Keratinocyte (primary cell): ENCODE measurements at regions not wholly inside any gene's neighbourhood (a gene's known extent, or its start where the extent isn't known, plus 50 kb on each side); places are given as distances from the start of the nearest gene placed in this dataset.
"Not testable (repeated sequence)": the region's sequence is repeated elsewhere in the genome, so short reads cannot be mapped to it uniquely, and the experiment has no call there.

ENCODE experiments used
- DNase-seq: peaks from one replicate; pipeline ENCODE4 v3.0.0-alpha.2; 2011; ENCODE audit warnings: low read depth, missing footprints, low spot score
- FAIRE-seq: peaks from 2 replicates; lab custom pipeline; 2011; peaks lifted over from hg19 to GRCh38; lab: Jason Lieb, UNC
- H2AFZ ChIP-seq: 2 replicates; pipeline ENCODE4 v1.6.0; 2012; ENCODE audit warnings: low read length, control low read depth, inconsistent platforms; ENCODE audit not compliant: control insufficient read depth
- H3K27ac ChIP-seq: 2 replicates; pipeline ENCODE4 v1.5.1; 2011; ENCODE audit warnings: low read length; ENCODE audit not compliant: control insufficient read depth, insufficient read depth
- H3K27me3 ChIP-seq: 3 replicates; pipeline ENCODE4 v1.6.0; 2011; ENCODE audit warnings: low read length; ENCODE audit not compliant: control insufficient read depth, insufficient read depth; ENCODE audit errors: extremely low read depth
- H3K36me3 ChIP-seq, 2 experiments: 2 replicates in 1 of 2; 3 replicates in 1 of 2; pipeline ENCODE4 v1.5.1; 2011; ENCODE audit warnings: low read length in 2 of 2, mild to moderate bottlenecking in 1 of 2; ENCODE audit not compliant: control insufficient read depth in 2 of 2, insufficient read depth in 2 of 2; ENCODE audit errors: extremely low read depth in 1 of 2
- H3K4me1 ChIP-seq: 3 replicates; pipeline ENCODE4 v1.5.1; 2011; ENCODE audit warnings: low read length; ENCODE audit not compliant: control insufficient read depth, insufficient read depth; ENCODE audit errors: extremely low read depth
- H3K4me2 ChIP-seq: 3 replicates; pipeline ENCODE4 v1.6.0; 2011; ENCODE audit warnings: low read depth, low read length; ENCODE audit not compliant: control insufficient read depth, insufficient read depth; ENCODE audit errors: extremely low read depth
- H3K4me3 ChIP-seq, 3 experiments: fragments of 200-600 bp in 1 of 3; sonication (generic) in 1 of 3; 2 replicates in 2 of 3; 3 replicates in 1 of 3; pipeline ENCODE4 v1.5.1; 2011 to 2016; ENCODE audit warnings: low read length in 3 of 3, mild to moderate bottlenecking in 3 of 3, control low read depth in 2 of 3, inconsistent platforms in 1 of 3, low read depth in 1 of 3, mixed read lengths in 1 of 3, mixed run types in 1 of 3, moderate library complexity in 1 of 3; ENCODE audit not compliant: control insufficient read depth in 2 of 3, insufficient read depth in 2 of 3; ENCODE audit errors: extremely low read depth in 1 of 3
- H3K79me2 ChIP-seq: 2 replicates; pipeline ENCODE4 v1.6.0; 2012; ENCODE audit warnings: low read length; ENCODE audit not compliant: control insufficient read depth, insufficient read depth
- H3K9ac ChIP-seq: 3 replicates; pipeline ENCODE4 v1.6.0; 2011; ENCODE audit warnings: low read length; ENCODE audit not compliant: control insufficient read depth, insufficient read depth; ENCODE audit errors: extremely low read depth
- H3K9me1 ChIP-seq: 3 replicates; pipeline ENCODE4 v1.6.0; 2011; ENCODE audit warnings: low read length; ENCODE audit not compliant: control insufficient read depth, insufficient read depth; ENCODE audit errors: extremely low read depth
- H3K9me3 ChIP-seq: 2 replicates; pipeline ENCODE4 v1.5.1; 2012; ENCODE audit warnings: low read depth, low read length; ENCODE audit not compliant: control insufficient read depth
- H4K20me1 ChIP-seq: 3 replicates; pipeline ENCODE4 v1.6.0; 2011; ENCODE audit warnings: low read length; ENCODE audit not compliant: control insufficient read depth, insufficient read depth; ENCODE audit errors: extremely low read depth
- dilution Hi-C: fragments of 300-500 bp; cut with MboI; formaldehyde crosslinking; loops from one replicate; pipeline ENCODE4 v1.7.0; 2020; ENCODE audit warnings: low sequenced_read_pairs; ENCODE audit not compliant: extremely low pct_ligation_motif_present

GRCh38 chr4:9539939-9540520 lies 95.8 kb downstream of the DEFB131A start:
- DNase-seq, H3K4me2 ChIP-seq, H2AFZ ChIP-seq, H3K36me3 ChIP-seq, H3K9me1 ChIP-seq, H3K27ac ChIP-seq, H3K4me3 ChIP-seq, H3K27me3 ChIP-seq, FAIRE-seq, H3K9me3 ChIP-seq, H4K20me1 ChIP-seq, H3K79me2 ChIP-seq, H3K4me1 ChIP-seq, dilution Hi-C loops, H3K9ac ChIP-seq: not testable (repeated sequence)

GRCh38 chr4:9541388-9541915 lies 97.2 kb downstream of the DEFB131A start:
- H3K79me2 ChIP-seq, dilution Hi-C loops, H3K36me3 ChIP-seq, H3K9me1 ChIP-seq, FAIRE-seq, H3K4me2 ChIP-seq, H2AFZ ChIP-seq, H3K9me3 ChIP-seq, H3K4me1 ChIP-seq, H3K27ac ChIP-seq, H4K20me1 ChIP-seq, H3K4me3 ChIP-seq, H3K27me3 ChIP-seq, H3K9ac ChIP-seq, DNase-seq: not testable (repeated sequence)

GRCh38 chr4:9544851-9545250 lies 100.6 kb downstream of the DEFB131A start:
- DNase-seq, H3K79me2 ChIP-seq, H3K4me1 ChIP-seq, H3K4me3 ChIP-seq, H3K36me3 ChIP-seq, H3K9ac ChIP-seq, H3K27ac ChIP-seq, FAIRE-seq, H4K20me1 ChIP-seq, dilution Hi-C loops, H3K9me3 ChIP-seq, H3K9me1 ChIP-seq, H2AFZ ChIP-seq, H3K27me3 ChIP-seq, H3K4me2 ChIP-seq: not testable (repeated sequence)

GRCh38 chr4:9547470-9547869 lies 103.3 kb downstream of the DEFB131A start:
- H3K9me1 ChIP-seq, DNase-seq, H4K20me1 ChIP-seq, H3K4me1 ChIP-seq, H2AFZ ChIP-seq, H3K79me2 ChIP-seq, dilution Hi-C loops, H3K36me3 ChIP-seq, H3K27me3 ChIP-seq, H3K27ac ChIP-seq, H3K4me3 ChIP-seq, FAIRE-seq, H3K4me2 ChIP-seq, H3K9me3 ChIP-seq, H3K9ac ChIP-seq: not testable (repeated sequence)

- H3K9ac ChIP-seq, H3K79me2 ChIP-seq, H3K36me3 ChIP-seq, H3K27me3 ChIP-seq, H3K27ac ChIP-seq, DNase-seq, H3K4me1 ChIP-seq, H3K9me3 ChIP-seq, H3K9me1 ChIP-seq, H4K20me1 ChIP-seq, dilution Hi-C loops, H3K4me2 ChIP-seq, FAIRE-seq, H2AFZ ChIP-seq, H3K4me3 ChIP-seq: not testable (repeated sequence)
Measured at GRCh38 chr4:9556076-9556475, 111.9 kb downstream of the DEFB131A start.
